HEK293T (cell line): ENCODE measurements at regions not wholly inside any gene's neighbourhood (a gene's known extent, or its start where the extent isn't known, plus 50 kb on each side); places are given as distances from the start of the nearest gene placed in this dataset.
"Not testable (repeated sequence)": the region's sequence is repeated elsewhere in the genome, so short reads cannot be mapped to it uniquely, and the experiment has no call there.

ENCODE experiments used
- CTCF ChIA-PET: fragments of 350-600 bp; formaldehyde crosslinking; extraction: SDS; loops from one replicate; lab custom pipeline; 2021; ENCODE audit warnings: antibody characterized with exemption, inconsistent platforms; lab: Yijun Ruan, JAX
- POLR2A ChIA-PET: fragments of 350-600 bp; formaldehyde crosslinking; extraction: SDS; loops from one replicate; lab custom pipeline; 2020; ENCODE audit warnings: antibody characterized with exemption, inconsistent platforms; lab: Yijun Ruan, JAX
- DNase-seq: peaks from one replicate; pipeline ENCODE4 v3.0.0; 2012; ENCODE audit warnings: mixed read lengths; ENCODE audit errors: extremely low spot score
- ARNT ChIP-seq: fragments of 450-650 bp; IDR thresholded peaks from 2 replicates; pipeline ENCODE4 v1.6.1; 2017; ENCODE audit warnings: mild to moderate bottlenecking
- BHLHE40 ChIP-seq: fragments of 450-650 bp; IDR thresholded peaks from 2 replicates; pipeline ENCODE4 v1.6.1; 2016; ENCODE audit warnings: mild to moderate bottlenecking, moderate library complexity, borderline replicate concordance
- CTBP1 ChIP-seq: fragments of 450-650 bp; IDR thresholded peaks from 2 replicates; pipeline ENCODE4 v1.6.1; 2016; ENCODE audit warnings: borderline replicate concordance
- ELF4 ChIP-seq: fragments of 450-650 bp; IDR thresholded peaks from 2 replicates; pipeline ENCODE4 v1.6.1; 2017; ENCODE audit warnings: antibody characterized with exemption
- FOXA1 ChIP-seq: fragments of 450-650 bp; IDR thresholded peaks from 2 replicates; pipeline ENCODE4 v1.6.1; 2016; ENCODE audit warnings: mild to moderate bottlenecking
- FOXK2 ChIP-seq: fragments of 450-650 bp; IDR thresholded peaks from 2 replicates; pipeline ENCODE4 v1.6.1; 2016; ENCODE audit warnings: mild to moderate bottlenecking
- FOXM1 ChIP-seq: fragments of 450-650 bp; IDR thresholded peaks from 2 replicates; pipeline ENCODE4 v1.6.1; 2017; ENCODE audit warnings: mild to moderate bottlenecking, borderline replicate concordance
- HDGF ChIP-seq: fragments of 450-650 bp; IDR thresholded peaks from 2 replicates; pipeline ENCODE4 v1.6.1; 2017; ENCODE audit warnings: antibody characterized with exemption, borderline replicate concordance
- L3MBTL2 ChIP-seq: fragments of 450-650 bp; conservative IDR thresholded peaks from 2 replicates; pipeline ENCODE4 v1.6.1; 2016; ENCODE audit warnings: mild to moderate bottlenecking
- LEF1 ChIP-seq: fragments of 450-650 bp; IDR thresholded peaks from 2 replicates; pipeline ENCODE4 v1.6.1; 2017; ENCODE audit warnings: mild to moderate bottlenecking, borderline replicate concordance
- NFRKB ChIP-seq: fragments of 450-650 bp; IDR thresholded peaks from 2 replicates; pipeline ENCODE4 v1.6.1; 2016; ENCODE audit warnings: mild to moderate bottlenecking, moderate library complexity
- PKNOX1 ChIP-seq: fragments of 450-650 bp; IDR thresholded peaks from 2 replicates; pipeline ENCODE4 v1.6.1; 2016
- SP1 ChIP-seq: fragments of 450-650 bp; IDR thresholded peaks from 2 replicates; pipeline ENCODE4 v1.6.1; 2017
- SUZ12 ChIP-seq: fragments of 450-650 bp; IDR thresholded peaks from 2 replicates; pipeline ENCODE4 v1.6.1; 2016; ENCODE audit warnings: mild to moderate bottlenecking
- TARDBP ChIP-seq: fragments of 450-650 bp; IDR thresholded peaks from 2 replicates; pipeline ENCODE4 v1.6.1; 2016
- ZNF384 ChIP-seq: fragments of 450-650 bp; IDR thresholded peaks from 2 replicates; pipeline ENCODE4 v1.6.1; 2016

DNA sequence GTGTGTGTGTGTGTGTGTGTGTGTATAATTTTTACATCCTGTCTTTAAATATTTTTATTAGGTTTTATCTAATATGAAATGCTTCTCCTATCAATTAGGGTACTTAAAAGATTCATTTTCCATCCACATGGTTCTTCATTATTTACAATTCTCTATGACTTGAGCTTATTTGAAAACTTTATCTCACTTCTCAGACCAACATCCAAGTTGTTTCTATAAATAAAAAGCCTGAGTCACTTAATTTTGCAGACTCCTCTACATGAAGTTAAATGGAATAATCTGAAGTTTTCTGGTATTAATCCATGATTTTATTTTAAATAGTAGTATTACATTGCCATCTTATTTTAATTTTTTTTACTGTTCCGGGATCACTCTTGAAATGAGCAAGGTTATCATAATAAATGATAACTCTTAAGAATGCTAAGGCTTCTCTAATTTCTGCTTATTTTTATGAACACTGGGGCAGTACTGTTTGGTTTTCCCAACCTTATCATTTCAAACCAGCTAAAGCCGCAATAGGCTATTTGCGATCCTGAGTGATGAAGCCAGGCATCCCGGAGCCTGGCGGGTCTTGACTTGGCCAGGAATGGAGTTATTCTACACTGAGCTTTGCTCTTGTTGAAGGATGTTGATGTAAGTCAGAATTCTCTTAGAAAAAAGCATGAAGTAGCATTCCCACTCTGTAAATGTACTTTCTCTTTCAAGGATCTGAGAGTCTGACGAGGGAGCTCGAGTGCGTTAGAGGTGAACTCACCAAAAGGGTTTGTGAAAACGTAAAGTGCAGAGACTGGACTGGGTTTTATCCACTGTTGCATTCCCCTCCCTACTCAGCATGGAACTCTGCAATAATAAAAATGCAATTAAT is 220.2 kb upstream of the LRTM1 start:
- ChIA-PET CTCF (interaction anchor here (0.6 kb wide), 3 partner anchors 32 to 710 kb away, joined by 3 to 9 read pairs (median 3); no protein-coding TSS in a partner anchor), POLR2A (no interaction called here)
- DNase-seq = no peak
- no peak for TF ChIP-seq FOXM1

DNA sequence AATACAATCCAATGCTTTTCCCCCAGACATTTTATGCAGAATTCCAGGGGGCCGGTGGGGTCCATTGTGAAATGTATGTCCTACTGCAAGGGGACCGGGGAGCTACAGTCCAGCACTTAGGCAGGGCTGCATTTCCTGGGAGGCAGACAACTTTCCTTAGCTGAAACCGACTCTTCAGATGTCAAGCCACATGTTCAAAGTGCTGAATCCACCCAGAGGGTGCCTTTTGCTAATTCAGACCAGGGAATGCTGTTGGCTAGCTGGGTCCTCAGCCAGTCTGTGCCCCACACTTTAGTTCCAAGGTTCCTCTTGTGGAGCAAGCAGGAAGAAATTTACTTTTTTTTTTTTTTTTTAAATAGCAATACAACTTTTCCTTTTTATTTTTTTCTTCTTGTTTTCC is 219.5 kb upstream of the LRTM1 start:
- ChIA-PET CTCF (interaction anchor here (0.6 kb wide), 3 partner anchors 33 to 711 kb away, joined by 3 to 9 read pairs (median 3); no protein-coding TSS in a partner anchor), POLR2A (no interaction called here)
- no peak for TF ChIP-seq SUZ12
- TF ChIP-seq HDGF = no peak
- TF ChIP-seq FOXA1 = no peak
- DNase-seq = no peak

DNA sequence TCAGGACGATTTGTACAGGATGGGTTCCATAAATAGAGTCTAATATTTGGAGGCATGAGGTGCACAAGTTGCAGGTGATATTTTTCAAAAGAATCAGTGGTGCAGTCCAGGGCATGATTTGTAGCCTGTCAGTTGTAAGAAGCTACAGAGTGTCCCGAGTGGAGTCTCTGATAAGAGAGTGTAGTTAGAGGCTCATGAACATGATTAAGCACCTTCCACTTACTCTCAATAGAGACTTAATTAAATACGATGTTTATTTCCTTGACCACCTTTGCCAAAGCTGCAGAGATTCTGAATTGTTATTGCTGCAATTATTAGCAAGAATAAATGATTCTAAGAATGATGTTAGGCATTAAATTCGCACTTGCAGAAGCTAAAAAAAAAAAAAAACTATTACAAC is 218.4 kb upstream of the LRTM1 start:
- CTCF ChIA-PET = no interaction called here
- DNase-seq = no peak
- TF ChIP-seq HDGF (no peak), BHLHE40 (no peak), FOXA1 (no peak), L3MBTL2 (no peak), SUZ12 (no peak), PKNOX1 (no peak), ARNT (no peak), FOXM1 (no peak), TARDBP (no peak), SP1 (no peak), CTBP1 (no peak), NFRKB (no peak), ZNF384 (no peak)
- POLR2A ChIA-PET = no interaction called here

- ChIA-PET POLR2A (no interaction called here), CTCF (no interaction called here)
- TF ChIP-seq PKNOX1 = no peak
- TF ChIP-seq SUZ12 = no peak
- TF ChIP-seq L3MBTL2 = no peak
- no peak for TF ChIP-seq NFRKB
- TF ChIP-seq FOXA1 = no peak
- TF ChIP-seq ARNT = no peak
- TF ChIP-seq SP1 = no peak
- DNase-seq = no peak
These were observed 216.3 kb upstream of the LRTM1 start for GRCh38 chr3:55144015-55144673.

DNA sequence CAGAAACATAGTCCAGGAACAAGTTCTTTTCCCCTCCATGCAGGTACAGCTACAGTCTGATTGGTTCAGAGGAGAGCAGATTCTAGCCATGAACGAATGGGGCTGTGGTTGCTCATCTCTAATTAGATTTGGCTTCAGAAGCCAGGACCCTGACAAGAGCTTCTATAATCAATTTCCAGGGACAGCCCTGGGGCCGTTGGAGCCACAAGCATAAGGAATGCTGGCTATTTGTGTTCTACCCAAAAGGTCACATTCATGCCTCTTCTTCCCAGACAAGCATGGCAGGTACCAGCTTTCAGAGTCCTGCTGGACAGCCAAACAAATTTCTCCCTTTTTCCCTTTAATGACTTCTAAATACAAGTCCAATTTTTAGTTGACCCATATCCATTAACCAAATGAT is 215.5 kb upstream of the LRTM1 start:
- TF ChIP-seq LEF1 (no peak), FOXM1 (no peak), HDGF (no peak), CTBP1 (no peak), L3MBTL2 (no peak), SP1 (no peak), TARDBP (no peak), PKNOX1 (no peak), ARNT (no peak), BHLHE40 (no peak), FOXA1 (no peak), NFRKB (no peak), FOXK2 (no peak), ELF4 (no peak), ZNF384 (no peak)
- ChIA-PET CTCF (no interaction called here), POLR2A (no interaction called here)
- no peak for DNase-seq

- POLR2A ChIA-PET, CTCF ChIA-PET, DNase-seq: not testable (repeated sequence)
These were observed 208.4 kb upstream of the LRTM1 start for GRCh38 chr3:55136291-55136690.
